Muscle of back (tissue), 3 donors: ENCODE measurements at regions not wholly inside any gene's neighbourhood (a gene's known extent, or its start where the extent isn't known, plus 50 kb on each side); places are given as distances from the start of the nearest gene placed in this dataset.
"Not testable (repeated sequence)": the region's sequence is repeated elsewhere in the genome, so short reads cannot be mapped to it uniquely, and the experiment has no call there.

Experiments
- DNase-seq, 3 donors: peaks; one replicate each; pipeline versions ENCODE4 v3.0.0 to v3.0.0-alpha.2; 2013

DNA sequence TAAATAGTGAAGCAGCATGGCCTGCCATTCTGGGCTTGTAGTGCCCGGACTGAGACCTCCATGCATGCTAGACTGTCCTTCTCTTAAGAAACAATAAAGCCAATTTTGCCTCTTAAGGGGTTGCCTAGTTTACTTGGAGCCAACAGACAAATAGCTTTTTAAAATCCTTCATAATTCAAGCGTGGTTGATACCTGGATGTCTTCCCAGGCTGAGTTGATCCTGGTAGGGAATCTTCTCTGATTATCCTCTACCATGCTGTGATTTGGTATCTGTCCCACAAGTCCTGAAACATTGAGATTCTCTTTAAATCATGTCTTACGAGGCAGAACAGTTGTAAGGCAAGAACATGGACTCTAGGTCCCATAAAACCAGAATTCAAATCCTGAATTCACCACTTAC, 359.6 kb upstream of the CCL2 start:
- no peak for DNase-seq

DNA sequence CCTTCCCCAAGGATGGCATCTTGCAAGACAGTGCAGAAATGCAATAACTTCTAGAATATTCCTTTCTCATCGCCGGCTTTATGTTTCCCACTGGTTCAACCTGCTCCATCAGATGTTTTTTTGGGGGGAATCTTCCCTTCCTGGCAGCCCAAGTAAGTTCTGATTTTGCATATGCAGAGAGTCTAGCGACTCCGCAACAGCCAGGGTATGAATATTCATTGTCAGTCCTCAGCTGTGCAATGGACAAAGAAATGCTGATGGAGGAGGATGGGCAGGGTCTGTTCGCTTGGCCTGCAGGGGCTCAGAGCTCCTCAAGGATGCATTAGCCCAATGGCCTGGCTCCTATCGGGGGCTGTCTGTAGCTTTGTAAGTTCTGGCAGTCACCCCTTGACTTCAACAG, 358.8 kb upstream of the CCL2 start:
- no peak for DNase-seq

- no peak for DNase-seq
Measured at GRCh38 chr17:33901085-33901484, 354.0 kb upstream of the CCL2 start.

- DNase-seq: no peak
Measured at GRCh38 chr17:33902901-33903449, 352.1 kb upstream of the CCL2 start.

DNA sequence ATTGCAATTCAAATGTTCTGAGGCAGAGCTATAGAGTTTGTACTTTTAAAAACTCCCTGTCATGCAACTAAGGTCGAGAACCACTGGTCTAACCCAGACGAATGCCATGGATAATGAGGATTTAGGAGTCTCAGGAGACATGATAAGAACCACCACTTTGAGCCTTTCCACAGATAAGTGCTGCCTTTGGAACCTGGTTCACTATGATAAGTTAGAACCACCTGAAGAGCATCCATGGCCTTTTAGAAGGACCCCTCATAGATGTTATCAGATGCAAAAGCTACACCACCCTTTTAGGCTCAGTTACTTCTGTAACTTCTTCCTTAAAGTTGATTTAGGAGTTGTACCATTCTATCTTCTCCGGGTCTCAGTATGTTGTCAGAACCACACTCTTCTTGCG, 350.6 kb upstream of the CCL2 start:
- no peak for DNase-seq

DNA sequence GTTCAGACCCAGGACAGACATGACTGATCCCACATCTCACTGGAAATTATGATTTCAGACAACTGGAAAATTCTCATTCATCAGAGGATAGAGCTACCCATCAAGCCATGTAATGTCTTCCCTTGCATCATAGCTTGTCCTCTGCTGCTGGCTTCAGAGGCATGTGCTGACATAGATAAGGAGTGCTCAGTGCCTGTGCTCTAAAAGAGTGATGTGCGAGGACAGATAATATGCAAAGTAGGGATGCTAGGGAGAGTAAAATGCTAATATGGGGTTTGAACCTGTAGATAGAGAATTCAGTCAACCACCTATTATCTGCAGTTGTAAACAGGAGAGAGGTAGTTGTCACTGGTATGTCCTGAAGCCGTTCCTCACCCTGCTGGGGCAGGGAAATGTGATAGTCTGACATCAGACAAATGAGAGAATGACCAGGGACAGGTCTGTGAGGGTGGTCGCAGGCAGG, 349.7 kb upstream of the CCL2 start:
- no peak for DNase-seq

DNA sequence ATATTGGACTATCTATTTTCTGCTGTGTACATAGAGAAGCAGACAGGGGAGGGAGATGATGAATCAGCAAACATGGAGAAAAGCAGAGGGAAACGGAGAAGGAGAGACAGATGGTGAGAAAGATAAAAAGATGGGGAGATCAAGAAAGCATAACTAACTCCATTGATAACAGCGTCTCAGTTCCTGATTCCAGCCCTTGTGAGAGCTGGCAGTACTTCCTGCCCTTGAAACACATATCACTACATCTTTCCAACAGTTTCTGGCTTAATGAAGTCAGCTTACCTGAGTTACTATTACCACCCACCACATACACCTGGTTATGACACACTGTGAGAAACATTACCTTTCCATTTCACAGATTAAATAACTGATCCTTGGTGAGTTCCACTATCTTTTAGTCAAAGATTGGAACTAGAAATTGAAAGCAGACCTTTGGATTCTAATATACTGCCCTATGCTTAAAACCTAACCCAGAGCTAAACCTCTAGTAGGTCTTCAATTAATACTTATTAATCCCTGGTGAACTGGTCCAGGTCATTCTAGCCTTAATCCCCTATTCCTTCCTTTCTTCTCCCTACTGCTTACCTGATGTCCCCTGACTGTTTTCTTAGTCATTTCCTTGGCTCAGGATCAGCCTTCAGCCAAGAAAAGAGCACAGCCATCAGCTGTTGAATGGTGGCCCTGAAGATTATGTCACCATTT, 346.6 kb upstream of the CCL2 start:
- no peak for DNase-seq

DNA sequence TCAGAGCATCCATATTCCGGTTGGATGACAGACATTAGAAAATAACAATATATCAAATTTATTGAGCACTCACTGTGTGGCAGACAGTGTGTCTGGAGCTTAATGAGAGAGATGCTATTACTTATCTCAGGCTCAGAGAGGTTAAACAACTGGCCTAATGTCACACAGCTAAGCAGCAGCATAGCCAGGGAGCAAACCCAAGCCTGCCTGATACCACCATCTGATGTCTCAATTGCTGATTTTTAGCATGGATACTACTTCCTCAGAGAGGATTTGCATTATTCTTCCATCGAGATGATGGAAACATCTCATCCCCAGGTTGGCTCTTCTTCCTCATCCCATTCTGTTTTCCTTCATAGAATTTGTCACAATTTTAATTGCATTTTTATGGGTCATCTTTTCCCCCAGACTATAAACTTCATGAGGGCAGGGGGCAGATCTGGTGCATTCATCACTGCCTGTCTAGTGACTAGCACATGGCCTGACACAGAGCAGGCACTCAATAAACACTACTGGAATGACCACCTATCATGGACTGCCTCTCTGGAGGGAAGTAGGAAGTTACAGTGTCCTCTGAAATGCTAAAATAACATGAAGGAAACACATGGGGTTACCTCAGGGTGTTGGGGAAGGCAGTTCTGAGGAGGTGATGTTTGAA, 344.8 kb upstream of the CCL2 start:
- DNase-seq: no peak

GRCh38 chr17:33914125-33914524, 341.0 kb upstream of the CCL2 start:
- DNase-seq: no peak

DNA sequence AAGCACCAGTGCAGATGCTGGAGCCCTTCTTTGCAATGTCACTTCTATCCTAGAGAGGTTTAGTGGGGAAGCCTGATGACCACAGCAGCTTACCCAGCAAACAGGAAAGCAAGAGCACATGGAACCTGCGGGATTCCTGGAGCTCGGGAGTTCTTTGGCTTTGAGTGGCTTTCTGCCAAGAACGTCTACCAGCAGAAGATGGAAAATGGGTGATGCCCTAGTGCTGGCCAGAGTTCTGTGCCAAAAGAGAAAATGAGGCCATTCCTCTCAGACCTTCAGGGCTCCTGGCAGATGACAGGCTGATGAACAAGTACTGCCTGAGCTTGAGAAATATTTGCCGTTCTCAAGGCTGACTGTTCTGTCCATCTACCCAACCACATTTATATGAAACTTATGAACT, 332.1 kb upstream of the CCL2 start:
- no peak for DNase-seq

DNA sequence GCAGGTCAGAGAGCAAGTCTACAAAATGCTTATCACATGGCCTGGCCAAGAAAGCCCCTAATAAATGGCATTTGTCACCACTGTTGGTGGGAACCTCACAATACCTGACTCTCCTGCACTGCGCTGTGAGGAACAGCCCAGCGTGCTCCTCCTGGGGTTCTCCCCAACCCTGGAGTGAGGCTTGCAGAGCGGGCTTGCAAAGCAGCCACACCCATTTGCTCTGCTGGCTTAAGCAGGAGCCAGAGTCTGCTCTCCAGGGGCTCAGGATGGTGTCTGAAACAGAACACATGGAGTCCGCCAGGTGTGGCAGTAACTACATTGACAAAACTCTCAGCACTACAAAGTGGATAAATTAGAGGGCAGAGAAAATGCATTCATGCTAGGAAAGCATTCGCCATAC, 331.0 kb upstream of the CCL2 start:
- DNase-seq: no peak

DNA sequence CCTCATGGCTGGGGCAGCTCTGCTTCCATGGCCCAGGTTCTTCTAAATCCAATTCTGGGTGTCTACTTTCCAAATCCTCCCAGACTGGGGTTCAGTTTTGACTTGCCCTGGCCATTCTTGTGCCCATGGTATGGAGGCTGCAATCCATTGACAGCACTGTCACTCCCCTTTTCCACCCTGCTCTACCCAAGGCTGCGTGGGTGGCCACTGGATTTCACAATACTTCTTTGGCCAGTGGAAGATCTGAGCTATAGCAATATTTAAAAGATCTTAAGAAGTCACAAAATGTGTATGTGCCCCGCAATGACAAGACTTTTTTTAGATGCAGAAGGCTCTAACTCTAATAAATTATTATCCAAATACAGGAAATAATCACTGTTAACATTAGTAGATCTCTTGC, 329.4 kb upstream of the CCL2 start:
- no peak for DNase-seq

DNA sequence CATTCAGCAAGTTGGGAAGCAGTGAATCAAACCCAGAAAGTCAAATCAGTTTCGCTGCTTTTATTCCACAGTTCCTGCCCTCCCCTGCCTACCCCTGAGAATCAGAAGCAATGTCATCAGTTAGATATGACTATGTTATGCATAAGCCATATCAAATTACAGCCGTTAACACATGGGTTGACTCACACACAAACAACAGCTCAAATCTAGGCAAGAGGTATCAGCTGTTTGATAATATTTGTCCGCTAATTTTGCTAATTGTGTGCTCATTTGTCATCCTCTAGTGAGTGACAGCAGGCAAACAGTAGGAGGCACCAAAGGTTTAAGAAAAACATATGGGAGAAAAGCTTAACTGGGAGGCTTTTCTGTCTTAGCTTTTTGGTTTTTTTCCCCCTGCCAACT, 327.4 kb upstream of the CCL2 start:
- DNase-seq: peak in 1 of 3 donors; percentile 9

GRCh38 chr17:33929181-33929724, 325.8 kb upstream of the CCL2 start:
- DNase-seq: no peak

GRCh38 chr17:33931148-33931814, 323.8 kb upstream of the CCL2 start:
- not testable (repeated sequence) for DNase-seq

DNA sequence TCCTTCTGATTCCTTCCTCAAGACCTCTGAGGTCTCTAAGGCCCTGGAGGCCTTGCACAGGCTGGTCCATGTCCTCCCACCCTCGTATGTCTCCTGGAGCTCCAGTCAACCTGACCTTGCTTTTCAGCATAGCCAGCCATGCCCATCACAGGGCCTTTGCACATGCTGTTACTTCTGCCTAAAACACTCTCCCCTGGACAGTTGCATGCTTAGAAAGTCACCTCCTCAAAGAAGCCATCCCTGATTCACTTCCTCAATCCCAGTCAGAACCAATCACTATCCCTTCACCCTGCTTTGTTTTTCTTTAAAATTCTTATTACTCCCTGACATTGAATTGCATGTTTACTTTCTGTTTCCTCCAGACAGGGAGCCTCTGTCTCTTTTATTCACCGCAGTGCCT, 322.1 kb upstream of the CCL2 start:
- no peak for DNase-seq

DNA sequence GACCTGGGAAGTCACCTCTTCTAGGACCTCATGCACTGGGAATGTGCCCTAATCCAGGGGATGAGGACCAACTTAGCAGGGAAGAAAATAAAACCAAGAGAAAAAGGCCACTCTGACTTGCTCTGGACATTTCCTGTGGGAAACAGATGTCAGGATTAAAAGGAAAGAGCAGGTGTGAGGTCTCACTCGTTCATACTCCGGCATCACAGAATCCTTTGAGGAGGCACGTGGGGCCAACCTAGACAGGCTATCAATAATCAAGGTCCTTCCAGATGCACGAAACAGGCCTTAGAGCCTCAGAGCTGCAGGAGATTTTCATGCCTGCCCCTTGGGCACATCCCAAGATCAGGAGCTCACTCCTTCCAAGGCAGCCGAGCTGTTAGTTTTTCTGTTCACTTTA, 321.5 kb upstream of the CCL2 start:
- DNase-seq: no peak

- DNase-seq: no peak
Measured at GRCh38 chr17:33934696-33935095, 320.4 kb upstream of the CCL2 start.

DNA sequence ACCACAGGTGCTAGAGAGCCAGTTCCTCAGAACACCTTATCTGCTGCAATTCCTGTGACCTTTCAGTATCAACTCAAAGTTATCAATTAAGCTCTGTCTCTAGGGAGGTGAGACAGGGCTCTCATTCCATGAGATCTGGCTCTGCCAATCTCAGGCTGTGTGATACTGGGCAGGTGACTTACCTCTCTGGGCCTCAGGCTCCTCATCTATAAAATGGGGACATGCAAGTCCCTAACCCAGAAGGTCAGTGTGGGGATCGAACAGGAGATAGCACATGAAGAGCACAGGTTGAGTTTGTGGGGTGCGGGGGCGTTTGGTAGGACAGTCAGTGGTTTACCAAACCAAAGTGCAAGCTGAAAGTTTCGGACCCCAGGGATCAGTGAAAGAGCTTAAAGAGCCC, 319.3 kb upstream of the CCL2 start:
- no peak for DNase-seq

GRCh38 chr17:33936764-33937163, 318.3 kb upstream of the CCL2 start:
- no peak for DNase-seq

DNA sequence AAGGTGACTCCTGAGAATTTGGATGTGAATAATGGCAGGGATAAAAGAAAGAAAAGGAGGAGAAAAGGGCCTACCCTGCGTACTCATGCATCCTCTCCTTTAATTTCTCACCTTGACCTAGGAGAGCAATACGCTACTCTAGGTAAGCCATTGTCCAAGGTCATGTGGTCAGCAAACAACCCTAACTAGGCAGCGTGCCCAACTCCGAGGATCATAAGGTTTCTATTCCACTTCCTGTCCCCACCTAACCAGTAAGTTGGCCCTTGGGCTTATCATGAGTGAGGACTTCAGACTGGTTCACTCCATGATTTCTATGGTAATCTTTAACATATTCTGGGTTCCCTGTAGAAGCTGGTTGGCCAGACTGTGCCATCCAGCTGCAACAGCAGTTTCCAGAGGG, 315.1 kb upstream of the CCL2 start:
- DNase-seq: no peak

- DNase-seq: no peak
Measured at GRCh38 chr17:33940769-33941370, 314.2 kb upstream of the CCL2 start.
